HG03442 (cell line): ENCODE measurements at regions not wholly inside any gene's neighbourhood (a gene's known extent, or its start where the extent isn't known, plus 50 kb on each side); places are given as distances from the start of the nearest gene placed in this dataset.
A peak's percentile ranks its signal among the peaks of the same experiment; 100 is the strongest.

Source experiments
- ATAC-seq: cut with Tn5 transposase; IDR thresholded peaks from one replicate; pipeline ENCODE4 v1.9.1; 2021; ENCODE audit warnings: mild to moderate bottlenecking, moderate library complexity; ENCODE audit not compliant: unreplicated experiment

DNA sequence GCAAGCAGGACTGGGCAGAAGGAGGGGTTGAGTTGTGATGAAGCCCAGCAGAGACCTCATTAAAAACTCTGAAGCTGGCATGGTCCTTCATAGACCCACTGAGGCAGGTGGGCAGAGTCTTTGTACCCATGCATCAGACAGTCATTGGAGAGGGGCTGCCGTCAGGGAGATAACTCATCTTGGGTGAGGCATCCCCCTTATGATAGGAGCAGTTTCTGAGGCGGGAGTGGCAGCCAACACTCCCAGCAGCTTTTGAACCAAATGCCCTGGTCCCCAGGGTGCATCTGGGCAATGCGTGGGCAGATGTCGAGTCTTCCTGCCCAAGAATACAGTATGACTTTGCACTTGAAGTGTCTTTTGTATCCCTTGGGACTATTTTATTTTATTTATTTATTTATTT, 68.1 kb downstream of the HTR5A start:
- no peak for ATAC-seq

DNA sequence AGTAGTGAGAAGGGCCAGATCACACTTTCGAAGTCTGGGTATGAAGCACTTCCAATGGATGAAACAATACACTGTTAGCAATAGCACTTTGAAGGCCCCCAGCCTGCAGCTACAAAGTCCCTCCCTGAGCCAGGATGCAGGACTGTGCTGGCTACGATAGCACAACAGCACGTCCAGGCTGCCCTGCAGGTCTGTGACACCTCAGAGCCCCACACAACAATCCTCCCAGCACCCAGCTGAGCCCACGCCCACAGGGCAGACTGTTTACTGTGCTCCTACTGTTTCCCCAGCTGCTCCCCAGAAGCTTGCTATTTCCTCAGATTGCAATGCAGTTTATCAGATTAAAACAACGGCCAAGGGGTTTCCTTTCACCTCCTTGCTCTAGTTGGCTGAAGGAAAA, 71.4 kb downstream of the HTR5A start:
- ATAC-seq: no peak

DNA sequence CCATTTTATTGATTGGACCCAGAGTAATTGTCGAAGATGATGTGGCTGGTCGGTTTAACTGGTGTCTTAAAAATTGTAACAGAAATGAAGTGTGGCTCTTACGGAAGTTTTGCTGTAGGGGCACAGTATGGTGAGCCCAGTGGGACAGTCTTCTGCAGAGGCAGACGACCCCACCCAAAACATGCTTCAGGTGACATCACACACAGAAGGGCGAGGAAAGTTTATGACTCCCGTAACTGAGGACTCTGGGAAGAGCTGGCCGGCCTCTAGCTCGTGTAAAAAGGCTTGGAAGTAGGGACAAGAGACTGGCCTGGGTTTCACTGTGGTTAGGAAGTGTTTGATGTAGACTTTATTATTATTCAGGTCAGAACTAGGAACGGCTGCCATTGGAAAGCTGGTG, 73.3 kb downstream of the HTR5A start:
- no peak for ATAC-seq

DNA sequence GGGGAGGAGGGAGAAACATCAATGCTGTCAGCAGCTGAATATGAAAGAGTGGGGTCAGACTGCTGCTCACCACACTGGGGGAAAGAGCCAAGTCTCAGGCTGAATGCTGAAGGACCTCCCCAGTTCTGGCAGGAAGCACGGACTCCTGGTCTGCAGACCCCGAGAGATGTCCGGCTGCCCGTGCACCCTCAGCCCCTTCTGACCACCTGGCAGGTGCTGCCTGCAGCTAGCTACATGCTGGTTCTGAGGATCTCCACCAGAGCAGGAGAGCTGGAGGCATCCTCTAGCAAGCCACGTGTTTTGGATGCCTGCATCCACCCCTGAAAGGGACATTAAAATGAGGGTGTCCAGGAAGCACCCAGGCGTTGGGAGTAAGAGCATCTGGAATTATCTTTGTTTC, 74.2 kb downstream of the HTR5A start:
- no peak for ATAC-seq

DNA sequence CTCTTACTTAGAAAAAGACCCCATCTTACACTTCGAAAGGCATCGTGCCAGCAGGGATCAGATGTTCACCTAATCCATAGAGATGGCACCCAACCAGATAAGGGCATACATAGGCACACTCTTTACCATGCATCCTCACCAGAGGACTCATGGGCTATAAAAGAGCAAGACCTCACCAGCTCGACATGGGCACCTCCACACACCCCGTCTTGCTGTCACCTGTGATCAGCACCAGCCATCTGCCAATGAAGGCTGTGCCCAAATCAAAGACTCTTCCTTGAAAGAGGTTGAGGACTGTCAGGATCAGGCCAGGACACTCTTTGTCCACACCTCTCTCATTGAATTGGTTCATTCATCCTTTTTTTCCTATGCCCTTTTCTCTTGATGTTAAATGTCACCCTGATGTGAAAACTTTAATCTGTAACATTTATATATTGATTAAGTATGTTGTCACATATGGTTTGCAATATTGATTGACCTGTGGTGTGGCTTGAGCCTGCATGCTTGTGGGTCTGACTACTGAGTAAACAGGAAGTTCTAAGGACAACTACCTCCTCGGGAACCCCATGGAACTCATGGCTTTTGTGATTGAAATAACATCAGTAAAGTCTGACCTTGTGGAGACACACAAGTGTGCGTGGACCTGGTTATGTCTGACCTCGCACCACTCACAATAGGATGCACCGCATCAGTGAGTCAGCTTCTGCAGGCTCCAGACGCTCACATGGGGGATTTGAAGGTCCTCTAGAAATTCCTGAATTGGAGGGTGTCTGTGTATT, 75.5 kb downstream of the HTR5A start:
- no peak for ATAC-seq

DNA sequence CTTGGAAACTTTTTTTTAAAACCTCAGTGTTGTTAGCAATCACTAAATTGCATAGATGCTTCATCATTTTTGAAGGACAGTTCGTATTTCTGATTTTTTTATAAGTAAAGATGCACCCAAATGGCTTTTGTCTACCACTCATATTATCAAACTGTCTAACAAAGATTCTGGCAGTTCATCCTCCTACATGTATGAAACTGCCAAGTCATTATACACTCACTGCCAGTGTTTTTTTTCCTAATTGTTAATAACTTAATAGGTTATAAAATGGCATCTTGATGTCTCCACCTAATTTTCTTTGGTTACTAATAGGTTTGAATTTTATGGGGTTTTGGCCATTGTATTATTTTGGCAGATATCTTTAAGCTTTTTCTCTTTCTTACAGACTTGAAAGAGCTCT, 77.0 kb downstream of the HTR5A start:
- no peak for ATAC-seq

DNA sequence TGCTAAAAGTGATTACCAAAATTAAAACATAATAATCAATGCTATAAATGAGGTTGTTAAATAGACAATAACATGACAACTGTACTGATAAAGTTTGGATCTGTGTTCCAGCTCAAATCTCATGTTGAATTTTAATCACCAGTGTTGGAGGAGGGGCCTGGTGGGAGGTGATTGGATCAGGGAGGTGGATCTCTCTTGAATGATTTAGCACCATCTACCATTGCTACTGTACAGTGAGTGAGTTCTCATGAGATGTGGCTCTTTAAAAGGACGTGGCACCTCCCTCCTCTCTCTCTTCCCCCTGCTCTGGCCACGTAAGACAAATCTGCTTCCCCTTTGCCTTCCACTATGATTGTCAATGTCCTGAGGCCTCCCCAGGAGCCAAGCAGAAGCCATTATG, 77.5 kb downstream of the HTR5A start:
- no peak for ATAC-seq

DNA sequence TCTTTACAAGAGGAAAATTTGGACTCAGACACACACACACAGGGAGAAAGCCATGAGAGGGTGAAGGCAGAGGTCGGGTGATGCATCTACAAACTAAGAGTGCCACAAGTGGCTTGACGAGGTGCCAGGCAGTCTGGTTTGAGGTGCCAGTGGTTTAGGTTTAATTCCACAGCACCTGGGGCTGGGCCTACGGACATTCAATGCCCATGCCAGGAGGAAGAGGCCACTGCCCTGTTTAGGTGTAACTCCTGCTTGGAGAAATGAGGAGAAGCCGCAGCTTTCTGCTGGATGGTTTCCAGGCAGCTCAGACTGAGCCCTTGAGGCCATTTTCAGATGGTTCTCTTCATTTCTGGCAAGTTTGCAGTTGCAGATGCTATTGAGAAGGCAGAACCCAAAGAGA, 83.6 kb downstream of the HTR5A start:
- ATAC-seq: no peak

DNA sequence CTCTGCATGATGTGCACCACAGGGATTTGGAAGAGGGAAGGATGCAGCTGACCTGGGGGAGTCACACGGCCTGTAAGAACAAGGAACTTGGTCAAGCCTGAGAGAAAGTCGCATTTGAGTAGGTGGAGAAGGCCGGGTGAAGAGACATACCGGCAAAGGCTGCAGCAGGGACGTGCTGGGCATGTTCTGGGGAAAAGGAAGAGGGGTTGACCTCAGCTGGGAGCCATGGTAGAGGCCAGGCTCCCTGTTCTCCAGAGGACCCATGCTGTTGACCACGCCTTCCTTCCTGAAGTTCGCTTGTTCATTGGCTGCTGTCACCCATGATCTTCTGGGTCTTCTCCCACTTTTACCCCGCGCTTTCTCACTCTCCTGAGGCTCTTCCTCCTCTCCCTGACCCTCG, 84.5 kb downstream of the HTR5A start:
- no peak for ATAC-seq

DNA sequence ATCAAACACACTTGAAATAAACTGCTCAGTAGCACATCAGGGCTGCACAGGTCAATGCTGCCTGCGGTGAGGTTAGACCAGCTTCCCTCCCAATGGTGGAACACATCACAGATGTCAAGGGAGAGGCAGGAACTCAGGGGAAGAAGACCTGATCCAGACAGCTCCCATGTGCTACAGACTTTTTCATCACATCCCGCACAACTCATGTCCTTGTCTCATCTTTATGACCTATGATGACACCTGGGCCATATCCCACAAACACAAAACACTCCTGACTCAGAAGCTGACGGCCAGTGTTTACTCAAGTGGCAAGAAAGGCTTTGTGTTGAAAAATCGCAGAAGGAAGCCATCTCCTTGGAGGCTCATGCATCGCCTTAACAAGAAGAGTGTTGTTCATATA, 91.6 kb downstream of the HTR5A start:
- no peak for ATAC-seq

DNA sequence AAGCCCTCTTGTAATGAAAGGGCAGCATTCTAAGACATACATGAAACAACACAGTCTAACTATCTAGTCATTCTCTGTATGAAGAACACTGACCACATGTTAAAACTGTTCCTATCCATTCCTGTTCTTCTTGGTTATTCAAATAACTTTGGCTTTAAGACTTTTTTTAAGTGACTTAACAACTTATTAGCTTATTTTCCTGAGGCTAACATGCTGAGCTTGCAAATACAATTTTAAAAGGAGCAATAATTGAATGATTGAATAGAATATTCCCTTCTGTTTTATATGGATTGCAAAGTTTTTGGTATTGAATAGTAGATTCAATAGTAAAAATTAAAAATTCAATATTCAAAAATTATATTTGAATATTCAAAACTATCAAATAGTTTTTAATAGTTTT, 92.3 kb downstream of the HTR5A start:
- no peak for ATAC-seq

DNA sequence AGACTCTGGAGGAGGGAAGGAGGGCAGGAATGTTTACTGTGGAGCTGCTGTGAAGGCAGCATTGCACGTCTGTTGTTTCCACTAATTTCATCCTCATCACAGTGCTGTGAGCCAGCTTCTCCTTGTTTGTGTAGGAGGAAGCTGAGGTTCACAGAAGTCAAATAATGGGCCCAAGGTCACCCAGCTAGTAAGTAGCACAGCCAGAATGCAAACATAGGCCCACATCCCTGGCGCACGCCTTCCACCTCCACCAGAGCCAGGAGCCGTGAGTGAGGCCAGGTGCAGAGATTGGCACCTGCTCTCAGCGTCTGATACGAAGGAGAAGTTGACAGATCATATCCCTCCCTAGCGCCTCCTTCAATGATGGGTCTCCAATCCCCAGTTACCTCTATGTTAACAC, 93.6 kb downstream of the HTR5A start:
- no peak for ATAC-seq

DNA sequence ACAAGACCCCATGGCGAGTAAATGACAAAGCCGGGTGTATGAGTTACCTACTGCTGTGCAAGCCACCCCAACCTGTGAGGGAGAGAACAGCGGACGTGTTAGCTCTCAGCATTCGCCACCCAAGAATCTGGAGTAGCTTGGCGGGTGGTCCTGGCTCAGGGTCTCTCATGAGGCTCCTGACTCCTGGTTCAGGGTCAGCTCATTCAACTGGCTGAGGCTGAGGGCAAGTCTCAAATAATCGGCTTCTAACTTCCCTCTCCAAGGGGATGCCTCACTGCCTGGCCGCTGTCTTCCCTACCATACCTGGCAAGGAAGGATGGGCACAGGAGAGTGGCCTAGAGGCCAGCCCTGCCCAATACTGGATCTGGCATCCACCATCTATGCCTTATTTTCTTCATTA, 94.2 kb downstream of the HTR5A start:
- ATAC-seq: no peak

DNA sequence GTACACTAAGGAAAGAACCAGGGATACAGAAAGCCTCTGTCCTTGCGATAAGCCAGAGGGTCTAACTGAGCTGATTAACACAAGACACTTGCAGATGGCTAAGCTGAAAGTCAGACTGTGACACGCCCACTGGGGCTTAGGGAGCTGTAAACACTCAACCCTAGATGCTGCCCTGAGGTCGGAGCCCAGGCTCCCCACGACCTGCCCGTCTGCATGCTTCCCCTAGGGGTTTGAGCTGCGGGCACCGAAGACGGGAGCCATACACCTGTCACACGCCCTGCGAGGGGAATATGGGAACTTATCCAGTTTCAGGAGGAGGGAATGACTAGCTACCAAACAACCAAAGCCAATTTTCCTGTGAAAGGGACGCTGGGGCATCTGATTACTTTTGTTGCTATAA, 96.0 kb downstream of the HTR5A start:
- no peak for ATAC-seq

DNA sequence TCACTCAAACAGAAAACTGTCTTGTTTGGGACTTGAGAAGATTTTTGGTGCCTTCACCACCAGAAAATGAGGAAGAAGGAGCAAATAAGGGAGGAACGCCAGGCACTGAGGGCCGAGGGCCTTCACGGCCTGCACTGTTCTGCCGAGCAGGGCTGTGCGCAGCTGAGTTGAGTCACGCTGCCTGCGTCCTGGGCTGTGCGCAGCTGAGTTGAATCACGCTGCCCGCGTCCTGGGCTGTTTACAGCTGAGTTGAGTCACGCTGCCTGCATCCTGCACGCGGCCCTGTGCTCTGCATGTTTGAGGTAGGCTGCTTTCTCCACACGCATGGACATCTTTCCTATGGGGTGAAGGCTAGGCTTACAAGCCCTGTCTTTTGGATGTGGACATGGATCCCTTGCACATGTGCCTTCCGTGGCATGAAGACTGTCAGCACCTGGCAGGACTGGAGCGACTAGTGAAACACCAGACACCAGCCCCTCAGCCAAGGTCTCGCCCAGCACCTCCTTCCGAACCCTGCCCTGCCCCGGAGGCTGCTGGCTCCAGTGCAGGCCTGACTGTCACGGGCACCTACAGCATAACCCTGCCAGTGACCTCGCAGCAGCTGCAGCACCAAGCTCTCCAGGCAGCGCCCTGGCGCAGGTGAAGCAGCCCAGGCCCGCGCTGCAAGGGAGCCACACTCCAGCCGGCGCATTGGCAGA, 96.7 kb downstream of the HTR5A start:
- peak; percentile 92 for ATAC-seq

DNA sequence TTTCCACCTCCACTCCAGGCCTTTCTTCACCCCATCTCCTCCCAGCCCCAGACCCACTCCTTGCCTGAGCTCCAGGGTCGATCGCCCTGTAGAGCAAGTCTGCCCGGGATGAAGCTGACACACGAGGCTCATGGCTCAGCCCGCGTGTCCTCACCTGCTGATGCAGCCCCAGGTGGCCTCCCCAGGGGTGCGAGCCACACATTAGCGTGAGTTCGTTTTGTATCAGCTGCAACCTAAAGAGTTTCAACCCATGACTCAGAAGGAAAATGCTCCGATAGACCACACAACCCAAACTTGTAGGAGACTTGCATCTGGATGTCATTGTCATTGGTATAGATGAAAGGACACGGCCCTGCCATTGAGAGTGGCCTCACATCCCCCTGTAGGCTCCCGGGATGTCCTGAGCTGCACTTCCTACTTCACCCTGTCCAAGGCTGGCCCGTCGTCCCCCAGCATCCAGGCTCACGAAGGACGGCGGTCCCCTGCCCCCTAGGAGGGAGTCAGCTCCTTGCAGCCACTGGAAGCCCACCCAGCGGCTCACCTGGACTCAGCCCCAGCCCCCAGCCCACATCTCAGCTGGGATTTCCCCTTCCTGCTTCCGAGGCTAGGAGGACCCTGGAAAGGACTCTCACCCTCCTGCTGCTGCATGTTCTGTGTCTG, 97.7 kb downstream of the HTR5A start:
- no peak for ATAC-seq

DNA sequence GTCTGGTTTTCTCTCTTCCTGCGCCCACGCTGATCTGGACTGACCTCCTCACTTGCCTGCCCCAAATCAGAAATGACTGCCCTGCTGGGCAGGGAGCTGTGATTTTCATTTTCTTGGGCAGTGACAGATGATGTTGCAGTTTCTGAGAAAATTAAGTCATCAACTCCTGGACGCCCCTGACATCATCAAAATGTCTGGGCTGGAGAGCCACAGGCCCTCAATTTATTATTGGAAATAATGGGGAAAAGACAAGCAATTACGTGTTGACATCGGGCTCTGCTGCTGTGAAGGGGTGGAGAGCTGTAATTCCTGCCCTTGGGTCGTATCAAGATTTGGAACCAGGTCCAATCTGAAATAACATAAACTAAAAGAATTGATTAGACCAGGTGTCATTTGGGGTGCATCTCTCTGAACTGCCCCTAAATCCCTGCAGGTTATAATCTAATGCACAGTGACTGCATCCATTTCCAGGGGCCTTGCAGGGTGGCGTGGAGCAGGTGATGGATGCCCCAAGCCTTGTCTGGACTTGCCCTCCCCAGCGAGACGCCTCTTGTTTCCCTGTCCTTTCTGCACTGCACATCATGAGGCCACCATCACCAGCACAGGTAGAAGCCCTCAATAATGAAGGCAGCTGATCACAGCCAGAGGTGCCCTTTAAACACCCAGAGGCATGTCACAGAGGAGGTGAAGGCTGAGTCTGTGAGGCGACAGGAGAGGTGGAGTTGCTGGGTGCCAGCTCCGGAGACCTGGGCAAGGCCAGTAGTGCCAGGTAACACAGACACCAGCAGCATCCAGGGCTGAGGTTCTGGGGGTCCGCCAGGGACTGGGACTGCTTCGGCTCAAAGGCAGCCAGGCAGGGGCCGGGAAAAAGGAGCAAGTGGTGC, 98.7 kb downstream of the HTR5A start:
- ATAC-seq: no peak

DNA sequence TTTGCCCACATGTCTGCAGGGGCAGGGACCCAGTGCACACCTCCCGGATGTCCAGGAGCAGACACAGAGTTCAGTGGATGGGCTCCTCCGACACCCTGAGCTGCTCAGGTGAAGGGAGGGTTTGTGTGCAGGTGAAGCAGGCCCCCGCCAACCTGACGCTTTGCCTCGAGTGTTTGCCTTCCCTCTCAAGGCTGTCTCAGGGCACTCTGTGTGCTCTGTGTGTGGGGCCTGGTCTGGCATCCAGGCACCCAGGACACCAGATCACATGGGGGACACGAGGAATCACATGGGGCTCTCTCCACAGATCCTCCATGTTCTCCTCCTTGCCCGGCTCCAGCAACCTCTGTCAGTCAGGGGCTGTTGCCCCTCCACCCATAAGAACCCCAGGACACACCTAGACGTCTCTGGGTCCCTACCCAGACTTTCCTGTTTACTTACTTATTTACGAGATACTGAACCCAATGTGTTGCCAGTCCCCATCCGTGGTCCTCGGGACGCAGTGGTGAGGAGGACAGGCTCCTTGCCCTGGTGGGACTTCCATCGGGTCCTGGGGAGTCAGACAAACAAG, 99.5 kb downstream of the HTR5A start:
- no peak for ATAC-seq

DNA sequence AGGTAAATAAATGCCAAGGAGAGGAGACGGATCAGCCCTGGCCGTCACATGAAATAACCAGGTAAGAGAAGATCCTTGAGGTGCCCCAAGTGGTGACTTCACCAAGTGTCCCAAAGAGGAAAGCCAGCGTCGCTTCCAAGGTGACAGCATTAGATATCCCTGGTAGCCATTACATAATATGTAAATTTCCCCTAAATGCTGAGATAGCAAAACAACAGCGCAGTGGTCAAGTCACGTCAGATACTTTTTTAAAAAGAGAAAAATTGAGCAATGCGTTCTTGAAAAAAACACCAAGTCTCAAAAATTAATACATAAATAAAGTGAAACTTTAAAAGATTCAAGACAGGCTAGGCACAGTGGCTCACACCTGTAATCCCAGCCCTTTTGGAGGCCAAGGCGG, 100.2 kb downstream of the HTR5A start:
- ATAC-seq: no peak

DNA sequence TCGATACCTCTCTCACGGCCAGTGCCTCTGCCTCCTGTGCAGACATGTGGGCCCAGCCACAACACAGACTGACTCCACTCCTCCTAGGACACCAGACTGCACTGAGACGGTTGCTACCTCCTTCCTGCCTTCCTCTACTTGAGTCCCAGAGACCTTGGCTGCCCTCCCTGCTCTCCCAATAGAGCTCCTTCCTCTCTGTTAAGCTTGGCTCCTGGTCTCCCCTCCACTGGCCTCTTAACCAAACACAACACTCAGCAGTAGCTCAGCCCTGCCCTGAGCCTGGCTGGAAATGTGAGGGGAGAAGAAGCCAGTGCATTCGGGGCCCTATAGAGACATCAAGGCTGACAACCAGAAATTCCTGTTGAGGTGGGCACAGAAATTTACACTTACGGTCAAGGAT, 102.0 kb downstream of the HTR5A start:
- no peak for ATAC-seq

DNA sequence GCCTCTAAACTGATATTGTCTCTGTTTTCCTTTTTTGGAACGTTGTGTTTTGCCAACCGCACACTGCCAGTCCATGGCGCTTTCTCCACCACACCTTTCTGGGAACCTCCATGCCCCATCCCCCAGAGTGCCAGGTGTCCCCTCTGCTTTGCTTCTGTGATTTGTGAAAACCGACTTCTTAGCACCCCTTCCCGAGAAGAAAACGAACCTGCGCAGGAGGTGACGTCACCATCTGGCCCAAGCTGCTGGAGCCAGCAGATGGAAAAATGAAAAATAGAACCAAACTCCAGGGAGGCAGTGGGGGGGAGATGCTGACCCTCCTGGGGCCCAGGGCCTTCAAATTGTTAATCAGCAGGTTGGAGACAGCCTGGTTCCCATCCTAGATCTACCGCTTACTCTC, 103.8 kb downstream of the HTR5A start:
- no peak for ATAC-seq
